Jurkat, Clone E6-1 (cell line): ENCODE measurements at regions not wholly inside any gene's neighbourhood (a gene's known extent, or its start where the extent isn't known, plus 50 kb on each side); places are given as distances from the start of the nearest gene placed in this dataset.
"Not testable (repeated sequence)": the region's sequence is repeated elsewhere in the genome, so short reads cannot be mapped to it uniquely, and the experiment has no call there.

Experiments
- DNase-seq: peaks from one replicate; pipeline ENCODE4 v3.0.0-alpha.2; 2011; ENCODE audit warnings: low read depth, low spot score
- H3K4me3 ChIP-seq: 2 replicates; pipeline ENCODE4 v1.5.1; 2011; ENCODE audit warnings: mild to moderate bottlenecking, low read length, control low read depth, moderate library complexity

DNA sequence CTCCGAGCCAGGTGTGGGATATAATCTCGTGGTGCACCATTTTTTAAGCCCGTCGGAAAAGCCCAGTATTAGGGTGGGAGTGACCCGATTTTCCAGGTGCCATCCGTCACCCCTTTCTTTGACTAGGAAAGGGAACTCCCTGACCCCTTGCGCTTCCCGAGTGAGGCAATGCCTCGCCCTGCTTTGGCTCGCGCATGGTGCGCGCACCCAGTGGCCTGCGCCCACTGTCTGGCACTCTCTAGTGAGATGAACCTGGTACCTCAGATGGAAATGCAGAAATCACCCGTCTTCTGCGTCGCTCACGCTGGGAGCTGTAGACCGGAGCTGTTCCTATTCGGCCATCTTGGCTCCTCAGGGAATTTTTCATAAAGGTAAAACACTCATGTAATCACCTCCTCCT is 63.9 kb downstream of the RWDD3 start:
- not testable (repeated sequence) for DNase-seq, H3K4me3 ChIP-seq

DNA sequence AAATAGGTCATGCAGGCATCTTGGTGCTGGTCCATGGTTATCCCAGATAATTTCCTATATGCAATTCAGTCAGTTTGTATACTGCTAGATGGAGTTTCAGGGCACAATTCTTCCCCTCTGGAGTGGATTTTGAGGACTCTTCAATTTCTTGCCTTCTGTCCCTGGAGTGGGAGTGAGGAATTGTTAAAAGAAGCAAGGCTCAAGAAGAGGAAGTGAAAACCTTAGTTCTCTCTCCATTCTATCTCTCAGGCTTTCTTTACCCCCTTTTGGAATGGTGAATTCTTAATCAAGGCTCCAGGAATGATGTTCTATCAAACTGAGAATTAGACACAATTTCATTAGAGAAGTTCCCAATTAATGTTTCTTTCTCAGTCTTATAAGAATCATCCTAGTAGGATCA is 67.1 kb downstream of the RWDD3 start:
- no peak for DNase-seq

DNA sequence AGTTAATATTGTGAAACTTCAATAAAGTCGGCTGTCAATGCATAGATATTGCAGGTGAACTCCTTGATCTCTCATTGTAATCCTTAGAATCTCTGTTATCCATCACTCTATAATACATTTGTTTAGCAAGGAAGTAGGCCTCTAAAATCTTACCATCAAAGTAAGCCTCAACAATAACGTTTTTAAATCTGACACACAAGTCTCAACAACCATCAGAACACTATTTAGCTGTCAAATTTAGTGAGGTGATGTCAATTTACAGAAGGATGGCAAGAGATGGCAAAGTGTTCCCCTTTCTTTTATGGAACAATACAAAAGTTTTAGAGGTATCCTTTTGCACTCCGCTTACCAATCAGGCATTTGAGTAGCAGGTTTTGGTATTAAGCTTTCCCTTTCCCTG is 67.6 kb downstream of the RWDD3 start:
- no peak overlapping the region for H3K4me3 ChIP-seq
- no peak for DNase-seq

More for the DNA sequence above, 67.1 kb downstream of the RWDD3 start:
- H3K4me3 ChIP-seq = no peak overlapping the region

DNA sequence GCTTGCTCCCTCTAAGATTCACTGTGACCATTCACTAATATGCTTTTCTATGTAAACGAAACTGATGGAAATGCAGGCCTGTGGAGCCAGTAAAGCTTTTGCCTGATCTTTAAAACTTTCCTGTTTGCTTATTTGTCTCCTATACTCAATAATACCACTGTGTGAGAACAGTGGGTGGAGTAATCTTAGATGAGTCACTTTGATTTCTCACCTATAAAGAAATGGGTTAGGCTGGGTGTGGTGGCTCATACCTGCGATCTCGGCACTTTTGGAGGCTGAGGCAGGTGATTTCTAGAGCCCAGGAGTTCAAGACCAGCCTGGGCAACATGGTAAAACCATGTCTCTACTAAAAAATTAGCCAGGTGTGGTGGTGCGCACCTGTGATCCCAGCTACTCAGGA is 70.8 kb downstream of the RWDD3 start:
- DNase-seq = no peak
- H3K4me3 ChIP-seq = no peak overlapping the region

DNA sequence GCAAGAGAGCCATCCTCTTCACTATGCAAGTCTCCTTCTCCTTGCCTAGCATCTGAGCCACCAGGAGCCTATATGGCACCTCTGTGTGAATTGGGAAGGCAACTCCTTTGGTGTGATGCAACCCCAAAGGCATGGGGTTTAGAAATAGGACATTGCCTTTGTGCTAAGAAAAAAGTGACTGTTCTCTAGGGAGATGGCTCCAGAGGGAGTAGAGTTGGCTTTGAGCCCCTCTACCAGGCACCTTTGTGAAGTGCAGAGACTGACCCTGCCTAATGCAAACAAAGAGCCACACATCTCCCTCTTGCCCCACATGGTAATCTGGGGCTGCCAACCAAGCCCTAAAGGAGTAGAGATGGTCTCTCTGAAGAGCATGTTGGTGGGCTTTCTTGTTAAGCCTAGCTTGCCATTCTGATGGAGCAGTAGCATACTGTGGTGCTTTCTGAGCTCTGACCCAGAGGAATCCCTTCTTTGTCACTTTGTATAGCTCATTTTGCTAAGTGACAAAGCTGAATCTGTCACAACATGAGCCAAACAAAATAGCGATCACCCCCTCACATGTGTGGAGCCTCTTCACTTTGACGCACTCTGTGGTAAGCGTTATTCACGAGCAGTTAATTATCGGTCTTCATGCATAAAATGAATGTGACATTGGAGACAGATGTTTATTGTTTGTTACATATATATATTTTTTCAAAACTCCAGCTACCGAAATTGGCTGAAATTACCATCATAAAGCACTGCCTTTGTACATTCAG is 74.4 kb downstream of the RWDD3 start:
- no peak overlapping the region for H3K4me3 ChIP-seq
- no peak for DNase-seq

DNA sequence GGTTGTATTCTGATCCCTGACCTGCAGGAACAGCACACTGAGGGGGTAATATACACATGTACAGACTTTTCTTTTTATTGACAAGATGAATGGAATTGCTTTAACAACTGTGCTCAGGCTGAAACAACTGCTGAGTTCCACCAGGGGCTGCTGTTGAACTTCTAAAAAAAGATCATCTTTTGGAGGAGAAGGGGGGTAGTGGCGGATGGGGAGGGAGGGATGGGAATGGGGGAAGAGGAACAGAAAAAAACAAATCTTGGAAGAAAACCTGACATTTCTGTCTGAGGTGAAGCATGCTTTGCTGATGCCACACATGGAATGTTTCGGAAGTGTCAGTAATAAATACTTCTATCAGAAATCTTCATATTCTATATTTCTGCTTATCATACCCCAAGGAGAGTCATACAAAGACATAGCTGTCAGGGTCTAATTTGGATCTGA is 75.0 kb downstream of the RWDD3 start:
- peak; percentile 10 for DNase-seq
- no peak overlapping the region for H3K4me3 ChIP-seq

DNA sequence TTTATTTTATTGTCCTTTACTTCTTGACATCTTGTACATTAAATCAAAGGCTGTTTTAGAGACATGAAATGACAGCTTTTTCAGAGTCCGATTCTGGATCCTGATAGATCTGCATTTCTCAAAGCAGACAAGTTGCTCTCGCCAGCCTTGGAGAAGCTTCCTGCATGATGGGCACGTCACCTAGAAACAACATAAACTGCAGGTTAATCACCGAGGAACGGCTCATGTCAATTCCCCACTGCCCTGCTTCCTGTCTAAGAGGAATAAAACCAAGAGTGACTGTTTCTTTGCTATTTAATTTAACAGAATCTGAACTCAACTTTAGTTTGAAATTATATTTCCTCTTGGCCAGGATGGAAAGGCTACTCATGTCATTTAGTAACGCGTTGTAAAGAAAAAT is 77.0 kb downstream of the RWDD3 start:
- H3K4me3 ChIP-seq = no peak overlapping the region
- DNase-seq = no peak

DNA sequence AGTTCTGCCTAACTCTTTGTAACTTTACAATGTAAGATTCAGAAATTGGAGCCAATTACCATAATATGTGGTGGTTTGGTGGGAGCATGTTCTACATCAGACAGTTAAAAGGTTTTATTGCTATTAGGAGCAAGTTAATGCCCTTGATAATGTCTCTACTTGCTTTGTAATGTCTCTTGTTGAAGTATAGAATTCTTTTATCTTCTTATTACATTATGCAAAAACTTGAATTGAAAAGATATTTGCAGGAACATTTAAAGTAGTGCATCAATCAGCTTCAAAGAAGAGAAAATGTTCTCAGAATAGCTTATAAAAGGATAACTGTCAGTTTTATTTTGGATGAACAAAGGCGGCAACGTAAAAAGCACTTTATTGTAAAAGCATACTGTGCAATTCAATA is 77.8 kb downstream of the RWDD3 start:
- no peak overlapping the region for H3K4me3 ChIP-seq
- no peak for DNase-seq

DNA sequence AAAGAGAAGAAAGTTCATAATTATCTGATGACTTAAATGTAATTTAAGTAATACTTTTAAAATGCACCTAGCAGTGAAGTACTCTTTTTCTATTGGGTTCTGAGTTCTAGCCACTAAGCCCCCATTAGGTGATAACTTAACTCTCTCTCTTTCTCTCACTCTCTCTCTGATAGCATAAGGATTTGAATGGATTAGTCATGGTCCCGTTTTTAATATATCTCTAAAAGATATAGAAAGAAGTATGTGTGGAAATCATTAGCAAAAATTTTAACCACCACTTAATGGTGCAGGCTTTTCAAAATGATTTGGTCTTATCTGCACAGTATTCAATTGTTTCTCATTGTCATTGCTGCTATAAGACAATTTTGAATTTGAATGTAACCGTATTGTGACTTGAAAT is 78.2 kb downstream of the RWDD3 start:
- no peak for DNase-seq
- H3K4me3 ChIP-seq = no peak overlapping the region

DNA sequence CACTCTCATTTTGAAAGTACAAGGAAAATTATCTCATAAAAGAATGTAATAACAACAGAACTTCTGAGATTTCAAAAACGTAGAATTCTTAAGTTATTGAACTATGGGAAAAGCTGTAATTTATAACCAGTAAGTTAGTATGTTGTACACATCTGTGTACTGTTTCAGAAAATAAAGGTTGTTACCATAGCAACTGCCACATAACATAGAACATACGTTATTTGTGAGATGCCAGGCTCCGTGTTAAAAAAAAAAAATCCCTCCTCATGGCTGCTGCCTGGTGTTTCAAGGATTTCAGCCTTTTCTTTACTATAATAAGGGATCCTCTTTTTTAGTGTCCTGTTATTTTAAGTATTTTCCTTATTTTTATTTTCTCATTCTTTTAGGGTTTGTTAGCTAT is 79.5 kb downstream of the RWDD3 start:
- H3K4me3 ChIP-seq = no peak overlapping the region

DNA sequence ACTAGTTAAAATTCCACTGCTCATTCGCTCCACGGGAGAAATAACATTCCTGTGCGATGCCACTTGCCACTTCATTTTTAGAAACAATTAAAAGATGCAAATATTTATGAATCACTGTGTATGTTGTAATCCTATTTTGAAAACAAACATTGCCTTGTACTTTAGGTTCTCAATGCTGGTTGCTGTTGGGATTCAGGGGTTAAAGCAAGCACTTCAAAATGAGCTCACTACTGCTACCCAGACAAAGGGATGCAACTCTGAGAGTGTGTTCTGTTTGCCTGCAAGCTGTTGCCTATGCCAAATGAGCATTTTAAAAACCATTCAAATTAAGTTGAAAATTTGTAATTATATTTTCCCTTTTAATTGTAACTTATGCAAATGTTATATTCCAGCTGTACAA is 87.5 kb downstream of the RWDD3 start:
- no peak overlapping the region for H3K4me3 ChIP-seq
- no peak for DNase-seq

More for the DNA sequence above, 79.5 kb downstream of the RWDD3 start:
- DNase-seq = no peak

DNA sequence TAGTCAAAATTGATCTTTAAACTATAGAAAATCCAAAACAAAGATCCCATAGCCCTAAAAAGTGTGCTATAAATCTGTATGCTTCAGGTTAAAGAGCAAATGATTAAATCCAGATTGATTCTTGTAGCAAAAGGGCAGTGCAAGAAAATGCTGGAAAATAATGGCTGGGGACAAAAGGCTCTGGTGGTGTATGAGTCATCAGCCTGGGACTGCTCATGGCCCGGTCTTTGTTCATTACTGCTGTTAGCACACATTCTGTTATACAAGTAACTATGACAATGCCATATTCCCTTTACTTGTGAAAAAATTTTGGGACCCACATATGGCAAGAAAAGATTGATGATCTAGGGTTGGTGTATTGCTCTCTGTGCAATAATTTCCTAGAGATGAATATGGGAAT is 89.1 kb downstream of the RWDD3 start:
- H3K4me3 ChIP-seq = no peak overlapping the region
- DNase-seq = no peak

DNA sequence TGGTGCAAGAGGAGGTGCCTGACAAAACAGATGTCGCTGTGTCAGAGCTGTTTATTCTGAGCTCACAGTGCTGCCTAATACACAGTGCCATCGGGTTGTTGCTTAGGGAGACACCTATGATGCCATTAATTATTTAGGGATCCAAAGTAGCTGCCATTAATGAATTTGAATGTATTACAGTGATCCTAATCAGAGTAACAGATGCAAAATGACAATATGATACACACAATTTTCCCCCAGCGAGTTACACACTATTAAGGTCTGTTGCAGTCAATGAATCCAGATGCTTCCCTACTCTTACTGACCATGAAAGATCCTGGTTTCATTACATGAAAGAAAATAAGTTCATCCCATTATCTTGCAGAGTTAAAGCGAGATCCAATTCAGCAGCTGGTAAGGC is 91.3 kb downstream of the RWDD3 start:
- DNase-seq = no peak

DNA sequence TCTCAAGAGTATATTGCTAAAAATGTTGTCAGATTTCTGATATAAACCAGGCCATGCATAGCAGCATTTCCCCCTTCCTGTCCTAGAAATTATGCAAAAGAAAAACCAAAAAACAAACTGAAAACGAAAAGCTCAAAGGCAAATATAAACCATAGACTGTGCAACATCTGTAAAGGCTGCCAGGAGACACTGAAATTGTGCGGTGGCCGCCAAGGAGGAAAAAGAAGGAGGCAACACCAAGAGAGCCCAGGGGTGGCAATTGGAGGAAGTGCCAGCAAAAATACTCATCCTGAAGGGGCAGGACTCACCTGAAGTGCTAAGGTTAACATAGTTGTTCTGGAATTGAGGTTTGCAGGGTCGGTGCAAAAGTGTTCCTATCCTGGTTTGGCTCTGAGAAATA is 92.0 kb downstream of the RWDD3 start:
- H3K4me3 ChIP-seq = no peak overlapping the region
- DNase-seq = no peak

More for the DNA sequence above, 91.3 kb downstream of the RWDD3 start:
- no peak overlapping the region for H3K4me3 ChIP-seq

DNA sequence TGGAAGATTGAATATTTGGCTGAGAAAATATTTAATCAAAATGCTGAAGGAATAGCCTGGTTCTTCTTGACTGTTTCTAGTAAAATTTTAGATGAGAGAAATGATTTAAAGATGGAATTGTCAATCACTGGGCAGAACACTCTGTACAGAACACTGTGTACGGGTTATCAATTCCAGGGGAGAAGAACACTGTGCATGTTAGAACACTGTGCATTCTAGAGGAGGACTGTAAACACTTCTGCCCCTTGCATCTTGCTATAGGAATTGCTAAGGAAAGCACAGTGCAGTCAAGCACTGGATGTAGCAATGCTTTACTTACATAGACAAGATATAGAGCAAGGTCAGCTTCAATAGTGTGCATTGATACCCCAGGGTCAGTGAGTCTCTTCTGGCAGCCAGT is 98.7 kb downstream of the RWDD3 start:
- H3K4me3 ChIP-seq = no peak overlapping the region
- no peak for DNase-seq

DNA sequence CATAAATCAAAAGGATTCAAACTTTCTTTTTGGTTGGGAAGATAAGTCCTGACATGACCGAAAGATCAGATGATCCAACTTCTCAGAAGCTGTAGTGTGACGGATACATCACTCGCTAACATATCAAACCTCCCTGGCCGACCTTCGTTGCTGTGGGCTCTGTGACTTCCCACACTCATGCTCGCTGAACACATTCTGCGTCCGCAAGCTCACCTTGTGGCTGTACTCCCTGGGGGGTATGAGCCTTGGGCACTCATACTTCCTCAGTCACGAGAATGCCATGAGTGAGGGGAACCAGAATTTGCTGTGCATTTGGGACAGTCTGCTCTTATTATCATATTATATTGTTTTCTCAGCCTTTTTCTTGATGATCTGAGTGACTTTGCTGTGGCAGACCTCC is 105.4 kb downstream of the RWDD3 start:
- no peak overlapping the region for H3K4me3 ChIP-seq
- DNase-seq = no peak

DNA sequence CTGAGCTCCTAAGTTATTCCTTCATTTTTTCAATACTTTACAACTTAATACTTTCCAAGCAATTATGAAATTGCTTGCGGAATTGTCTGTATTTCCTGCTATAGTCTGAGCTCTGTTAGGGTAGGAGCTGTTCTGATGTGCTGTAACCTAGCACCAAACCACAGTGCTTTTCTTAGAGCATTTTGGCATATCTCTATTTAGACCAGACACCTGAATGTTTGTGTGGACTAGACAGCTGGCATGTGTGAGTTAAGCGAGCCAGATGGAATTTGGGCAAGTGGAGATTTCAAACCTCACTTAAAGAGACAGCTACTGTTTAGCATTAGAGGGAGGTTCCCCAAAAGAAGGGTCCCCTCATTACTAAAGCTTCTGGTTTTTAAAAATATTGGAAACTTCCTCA is 106.1 kb downstream of the RWDD3 start:
- DNase-seq = no peak
- no peak overlapping the region for H3K4me3 ChIP-seq

DNA sequence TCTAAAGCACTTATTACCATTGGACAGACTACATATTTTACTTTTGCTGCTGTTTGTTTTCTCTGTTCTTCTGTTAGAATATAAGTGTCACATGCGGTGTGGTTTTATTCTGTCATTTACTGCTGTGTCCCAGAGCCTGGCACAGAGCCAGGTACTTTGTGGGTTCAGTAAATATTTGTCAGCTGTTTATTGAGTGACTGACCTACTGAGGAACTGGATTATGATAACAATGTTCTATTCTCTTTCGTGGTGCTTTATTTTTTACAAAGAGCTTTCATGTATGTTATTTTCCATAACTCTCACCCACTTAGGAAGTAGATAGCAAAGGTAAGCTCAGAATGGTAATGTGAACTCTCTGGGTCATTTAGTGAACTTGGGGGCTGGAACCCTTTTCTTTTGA is 118.8 kb downstream of the RWDD3 start:
- H3K4me3 ChIP-seq = no peak overlapping the region
- DNase-seq = no peak

DNA sequence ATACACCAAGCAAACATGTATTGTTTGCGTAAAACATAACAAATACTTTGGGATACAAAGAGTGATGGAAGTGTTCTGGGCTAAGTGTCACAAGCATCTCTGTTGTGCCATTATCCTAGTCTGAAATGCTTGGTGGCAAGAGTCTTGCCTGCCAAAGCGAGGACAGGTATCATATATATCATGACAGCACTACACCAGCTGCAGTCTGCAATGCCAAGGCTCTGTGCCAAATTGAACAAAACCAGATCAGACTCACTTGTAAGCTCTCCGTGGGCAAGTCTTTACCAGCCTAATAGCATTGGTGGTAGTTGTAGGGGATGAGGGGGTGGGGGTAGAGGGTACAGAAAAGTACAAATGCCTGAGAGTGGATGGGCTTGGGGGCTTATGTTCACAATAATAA is 119.2 kb downstream of the RWDD3 start:
- no peak overlapping the region for H3K4me3 ChIP-seq
- DNase-seq = no peak

DNA sequence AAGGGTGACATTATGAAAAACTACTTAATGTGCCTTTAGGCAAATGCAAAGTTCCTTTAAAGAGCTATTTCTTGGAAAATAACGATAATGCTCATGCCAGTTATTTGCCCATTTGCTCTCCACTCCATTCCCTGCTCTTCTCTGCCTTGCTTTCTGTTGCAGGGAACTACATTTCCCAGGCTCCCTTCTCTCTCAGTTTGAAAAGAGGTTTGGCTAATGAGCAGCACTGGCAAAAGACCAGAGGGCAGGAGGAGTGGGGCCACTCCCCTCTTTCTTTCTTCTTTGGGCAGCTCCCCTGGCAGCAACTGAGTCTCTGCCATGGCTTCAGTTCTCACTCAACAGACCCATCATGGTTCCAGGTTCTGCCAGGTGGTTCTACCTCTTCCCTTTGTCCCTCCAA is 130.5 kb downstream of the RWDD3 start:
- no peak overlapping the region for H3K4me3 ChIP-seq
- no peak for DNase-seq

DNA sequence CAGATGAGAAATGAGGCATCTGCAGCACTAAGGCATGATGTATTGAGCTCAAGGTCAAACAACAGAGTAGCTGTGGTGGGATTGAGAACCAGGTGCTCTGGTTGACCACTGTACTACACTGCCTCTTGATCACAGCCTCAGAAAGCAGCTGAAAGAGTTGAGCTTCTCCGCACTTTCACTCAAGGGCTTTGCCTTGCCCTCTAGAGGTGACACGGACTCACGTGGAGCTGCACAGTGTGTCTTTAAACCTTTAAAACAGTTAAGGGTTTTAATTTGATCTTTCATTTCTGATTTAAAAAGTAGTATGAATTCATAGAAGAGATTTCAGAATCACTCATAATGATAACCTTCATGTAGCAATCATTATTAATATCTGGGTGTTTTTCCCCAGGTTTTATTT is 132.5 kb downstream of the RWDD3 start:
- no peak overlapping the region for H3K4me3 ChIP-seq
- no peak for DNase-seq
